H9 (cell line): ENCODE measurements at regions not wholly inside any gene's neighbourhood (a gene's known extent, or its start where the extent isn't known, plus 50 kb on each side); places are given as distances from the start of the nearest gene placed in this dataset.

Experiments used
- DNase-seq: peaks from one replicate; pipeline ENCODE4 v3.0.0-alpha.2; 2017
- H2AFZ ChIP-seq: one replicate; pipeline ENCODE4 v1.6.1; 2013; ENCODE audit warnings: mild to moderate bottlenecking, low read length, control low read depth, moderate library complexity
- H2AK5ac ChIP-seq: 2 replicates; pipeline ENCODE4 v1.6.1; 2013; ENCODE audit warnings: low read length, control low read depth, mixed read lengths; ENCODE audit not compliant: insufficient read length
- H2BK120ac ChIP-seq: one replicate; pipeline ENCODE4 v1.6.1; 2013; ENCODE audit warnings: low read depth, mild to moderate bottlenecking, low read length, control low read depth, inconsistent platforms; ENCODE audit not compliant: poor library complexity, severe bottlenecking
- H2BK12ac ChIP-seq: 2 replicates; pipeline ENCODE4 v1.6.1; 2013; ENCODE audit warnings: low read length, control low read depth, mixed read lengths, low read depth; ENCODE audit not compliant: insufficient read length
- H2BK15ac ChIP-seq: 2 replicates; pipeline ENCODE4 v1.6.1; 2013; ENCODE audit warnings: low read depth, low read length, control low read depth
- H2BK20ac ChIP-seq: one replicate; pipeline ENCODE4 v1.6.1; 2013; ENCODE audit warnings: low read depth, mild to moderate bottlenecking, low read length, control low read depth, inconsistent platforms; ENCODE audit not compliant: poor library complexity, severe bottlenecking
- H2BK5ac ChIP-seq: 2 replicates; pipeline ENCODE4 v1.6.1; 2013; ENCODE audit warnings: low read length, control low read depth, mixed read lengths; ENCODE audit not compliant: insufficient read length
- H3K14ac ChIP-seq: 2 replicates; pipeline ENCODE4 v1.6.1; 2013; ENCODE audit warnings: low read length, control low read depth; ENCODE audit not compliant: insufficient read depth
- H3K18ac ChIP-seq: 2 replicates; pipeline ENCODE4 v1.6.1; 2013; ENCODE audit warnings: low read depth, mild to moderate bottlenecking, mixed read lengths, low read length, control low read depth; ENCODE audit not compliant: insufficient read length
- H3K23ac ChIP-seq: 2 replicates; pipeline ENCODE4 v1.6.1; 2013; ENCODE audit warnings: low read length, control low read depth, mixed read lengths, low read depth; ENCODE audit not compliant: insufficient read length
- H3K23me2 ChIP-seq: 2 replicates; pipeline ENCODE4 v1.6.1; 2013; ENCODE audit warnings: low read depth, mild to moderate bottlenecking, mixed read lengths, low read length, control low read depth; ENCODE audit not compliant: insufficient read length, poor library complexity, severe bottlenecking
- H3K27ac ChIP-seq: 2 replicates; pipeline ENCODE4 v1.5.1; 2013; ENCODE audit warnings: low read length, control low read depth, mixed read lengths, low read depth; ENCODE audit not compliant: insufficient read length
- H3K27me3 ChIP-seq: 2 replicates; pipeline ENCODE4 v1.6.1; 2013; ENCODE audit warnings: low read length, control low read depth, inconsistent platforms; ENCODE audit not compliant: insufficient read depth
- H3K4ac ChIP-seq: 2 replicates; pipeline ENCODE4 v1.6.1; 2013; ENCODE audit warnings: low read depth, mild to moderate bottlenecking, control low read depth, inconsistent platforms, low read length, moderate library complexity
- H3K4me1 ChIP-seq: 2 replicates; pipeline ENCODE4 v1.6.1; 2013; ENCODE audit warnings: low read length, control low read depth, inconsistent platforms; ENCODE audit not compliant: insufficient read depth
- H3K4me2 ChIP-seq: 2 replicates; pipeline ENCODE4 v1.6.1; 2013; ENCODE audit warnings: low read length, control low read depth, mixed read lengths; ENCODE audit not compliant: insufficient read length, insufficient read depth
- H3K56ac ChIP-seq: 2 replicates; pipeline ENCODE4 v1.6.1; 2013; ENCODE audit warnings: low read depth, mild to moderate bottlenecking, mixed read lengths, low read length, control low read depth; ENCODE audit not compliant: insufficient read length
- H3K79me1 ChIP-seq: 2 replicates; pipeline ENCODE4 v1.6.1; 2013; ENCODE audit warnings: low read depth, mild to moderate bottlenecking, moderate library complexity, low read length, control low read depth, inconsistent platforms; ENCODE audit not compliant: insufficient read depth, poor library complexity, severe bottlenecking
- H3K79me2 ChIP-seq: 2 replicates; pipeline ENCODE4 v1.6.1; 2013; ENCODE audit warnings: low read length, control low read depth, inconsistent platforms; ENCODE audit not compliant: insufficient read depth
- H3K9ac ChIP-seq: 2 replicates; pipeline ENCODE4 v1.6.1; 2013; ENCODE audit warnings: low read length, control low read depth, mixed read lengths; ENCODE audit not compliant: insufficient read length; ENCODE audit errors: extremely low read depth
- H3K9me3 ChIP-seq: one replicate; pipeline ENCODE4 v1.6.1; 2013; ENCODE audit warnings: low read depth, low read length, inconsistent platforms; ENCODE audit not compliant: control insufficient read depth
- H3T11ph ChIP-seq: one replicate; pipeline ENCODE4 v1.6.1; 2013; ENCODE audit warnings: mild to moderate bottlenecking, low read length, control low read depth, inconsistent platforms
- H4K20me1 ChIP-seq: one replicate; pipeline ENCODE4 v1.6.1; 2013; ENCODE audit not compliant: control insufficient read depth, insufficient read length, insufficient read depth
- H4K5ac ChIP-seq: 2 replicates; pipeline ENCODE4 v1.6.1; 2013; ENCODE audit warnings: low read depth, mild to moderate bottlenecking, mixed read lengths, low read length, control low read depth; ENCODE audit not compliant: insufficient read length
- H4K8ac ChIP-seq: replicated peaks from 2 replicates; pipeline ENCODE4 v1.6.1; 2013; ENCODE audit warnings: low read length, control low read depth, mixed read lengths, low read depth; ENCODE audit not compliant: insufficient read length
- H4K91ac ChIP-seq: 2 replicates; pipeline ENCODE4 v1.6.1; 2013; ENCODE audit warnings: low read depth, mild to moderate bottlenecking, moderate library complexity, mixed read lengths, low read length, control low read depth; ENCODE audit not compliant: insufficient read length
- H3K27ac Mint-ChIP-seq, 3 experiments: 2 replicates in 2 of 3; 3 replicates in 1 of 3; pipeline ENCODE4 v1.8.0; 2020 to 2021; ENCODE audit warnings: mixed read lengths in 3 of 3, mild to moderate bottlenecking in 1 of 3, moderate library complexity in 1 of 3
- H3K27me3 Mint-ChIP-seq: 2 replicates; pipeline ENCODE4 v1.8.0; 2021; ENCODE audit warnings: low read depth, mild to moderate bottlenecking, moderate library complexity, mixed read lengths
- H3K36me3 Mint-ChIP-seq, 3 experiments: 2 replicates in 2 of 3; 3 replicates in 1 of 3; pipeline ENCODE4 v1.8.0; 2020 to 2021; ENCODE audit warnings: low read depth in 3 of 3, mixed read lengths in 3 of 3; ENCODE audit not compliant: insufficient read depth in 1 of 3
- H3K4me1 Mint-ChIP-seq, 2 experiments: 2 replicates each; pipeline ENCODE4 v1.8.0; 2020; ENCODE audit warnings: mixed read lengths in 2 of 2
- H3K4me3 Mint-ChIP-seq, 2 experiments: 2 replicates in 1 of 2; 3 replicates in 1 of 2; pipeline ENCODE4 v1.8.0; 2020 to 2021; ENCODE audit warnings: mild to moderate bottlenecking in 2 of 2, mixed read lengths in 2 of 2, moderate library complexity in 1 of 2
- H3K9me3 Mint-ChIP-seq, 2 experiments: 2 replicates in 1 of 2; 3 replicates in 1 of 2; pipeline ENCODE4 v1.8.0; 2020; ENCODE audit warnings: mild to moderate bottlenecking in 2 of 2, mixed read lengths in 2 of 2, moderate library complexity in 1 of 2
- WGBS: extraction: QIAGEN DNeasy Blood & Tissue Kit; methylation state at CpG from one replicate; pipeline ENCODE4 v1.1.7; 2013; ENCODE audit warnings: missing lambda C conversion rate, low lambda C conversion rate, mixed read lengths; ENCODE audit not compliant: insufficient read length; ENCODE audit errors: extremely low coverage; 5-methylcytosine and 5-hydroxymethylcytosine counted together
- TF ChIP-seq, protein P1 (sequence below): fragments of 200-600 bp; sonication (generic); conservative IDR thresholded peaks from 3 replicates; pipeline ENCODE4 v1.8.0; 2021; ENCODE audit warnings: antibody characterized with exemption, mild to moderate bottlenecking

DNA sequence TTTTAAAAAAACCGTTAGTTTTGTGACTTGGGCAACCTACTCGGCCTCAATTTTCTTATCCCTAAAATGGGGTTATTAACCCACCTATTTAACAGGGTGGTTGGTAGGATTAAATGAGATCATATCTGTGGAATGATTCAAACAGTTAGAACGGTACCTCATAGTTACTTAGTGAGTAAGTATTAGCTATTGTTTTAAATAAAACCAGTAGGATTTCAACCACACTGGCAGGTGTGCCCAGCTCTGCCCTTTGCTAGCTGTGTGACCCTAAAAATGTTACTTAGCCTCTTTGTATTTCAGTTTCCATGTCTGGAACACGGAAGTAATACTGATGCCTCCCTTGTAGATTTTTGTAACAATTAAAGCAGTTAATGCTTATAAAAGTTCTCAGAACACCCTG is 225.8 kb upstream of the SPRY1 start:
- Histone ChIP-seq H3K18ac (no peak overlapping the region), H3K27ac (no peak overlapping the region), H4K91ac (no peak overlapping the region), H3K9me3 (no peaks in the 10 kb centered on the region), H4K20me1 (no peaks in the 10 kb centered on the region), H2BK15ac (no peak overlapping the region), H4K8ac (no peak overlapping the region), H3K14ac (no peak overlapping the region), H2BK20ac (no peak overlapping the region), H2BK5ac (no peak overlapping the region), H3K9ac (no peak overlapping the region), H2BK120ac (no peak overlapping the region), H3K4me2 (no peak overlapping the region), H3K23me2 (no peaks in the 10 kb centered on the region), H3K27me3 (no peaks in the 10 kb centered on the region), H3K79me2 (no peaks in the 10 kb centered on the region), H3K56ac (no peak overlapping the region), H2AK5ac (no peak overlapping the region), H3K23ac (no peak overlapping the region), H2BK12ac (no peak overlapping the region), H3K79me1 (no peaks in the 10 kb centered on the region), H3T11ph (no peak overlapping the region), H3K4me1 (no peaks in the 10 kb centered on the region), H4K5ac (no peak overlapping the region), H3K4ac (no peak overlapping the region), H2AFZ (no peak overlapping the region)
- Mint-ChIP-seq H3K27me3 (no peaks in the 10 kb centered on the region), H3K4me1 (peaks cover 2% of the 10 kb centered on the region in 2 experiments; a peak in 1 of 4 replicates), H3K9me3 (0 out of 5 replicates have a peak, but pooled peaks cover 0 to 1% of the 10 kb centered on the region in 2 experiments), H3K27ac (no peak overlapping the region), H3K4me3 (no peak overlapping the region), H3K36me3 (peaks cover 0 to 3% (median 3%) of the 10 kb centered on the region in 3 experiments; a peak in 2 of 7 replicates)
- TF ChIP-seq, protein P1, sequence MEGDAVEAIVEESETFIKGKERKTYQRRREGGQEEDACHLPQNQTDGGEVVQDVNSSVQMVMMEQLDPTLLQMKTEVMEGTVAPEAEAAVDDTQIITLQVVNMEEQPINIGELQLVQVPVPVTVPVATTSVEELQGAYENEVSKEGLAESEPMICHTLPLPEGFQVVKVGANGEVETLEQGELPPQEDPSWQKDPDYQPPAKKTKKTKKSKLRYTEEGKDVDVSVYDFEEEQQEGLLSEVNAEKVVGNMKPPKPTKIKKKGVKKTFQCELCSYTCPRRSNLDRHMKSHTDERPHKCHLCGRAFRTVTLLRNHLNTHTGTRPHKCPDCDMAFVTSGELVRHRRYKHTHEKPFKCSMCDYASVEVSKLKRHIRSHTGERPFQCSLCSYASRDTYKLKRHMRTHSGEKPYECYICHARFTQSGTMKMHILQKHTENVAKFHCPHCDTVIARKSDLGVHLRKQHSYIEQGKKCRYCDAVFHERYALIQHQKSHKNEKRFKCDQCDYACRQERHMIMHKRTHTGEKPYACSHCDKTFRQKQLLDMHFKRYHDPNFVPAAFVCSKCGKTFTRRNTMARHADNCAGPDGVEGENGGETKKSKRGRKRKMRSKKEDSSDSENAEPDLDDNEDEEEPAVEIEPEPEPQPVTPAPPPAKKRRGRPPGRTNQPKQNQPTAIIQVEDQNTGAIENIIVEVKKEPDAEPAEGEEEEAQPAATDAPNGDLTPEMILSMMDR = no peak
- WGBS = no CpG with 5 or more reads among the region's 4 CpGs
- no peak for DNase-seq
